Amniotic stem cell (primary cell): ENCODE measurements at regions not wholly inside any gene's neighbourhood (a gene's known extent, or its start where the extent isn't known, plus 50 kb on each side); places are given as distances from the start of the nearest gene placed in this dataset.

Experiments
- DNase-seq: peaks from one replicate; lab custom pipeline; 2025; lab: John Stamatoyannopoulos, UW

- DNase-seq = no peak
These were observed 100.5 kb downstream of the AASDH start for GRCh38 chr4:56286763-56287162.

- DNase-seq = no peak
These were observed 103.9 kb downstream of the AASDH start for GRCh38 chr4:56283375-56283774.

DNA sequence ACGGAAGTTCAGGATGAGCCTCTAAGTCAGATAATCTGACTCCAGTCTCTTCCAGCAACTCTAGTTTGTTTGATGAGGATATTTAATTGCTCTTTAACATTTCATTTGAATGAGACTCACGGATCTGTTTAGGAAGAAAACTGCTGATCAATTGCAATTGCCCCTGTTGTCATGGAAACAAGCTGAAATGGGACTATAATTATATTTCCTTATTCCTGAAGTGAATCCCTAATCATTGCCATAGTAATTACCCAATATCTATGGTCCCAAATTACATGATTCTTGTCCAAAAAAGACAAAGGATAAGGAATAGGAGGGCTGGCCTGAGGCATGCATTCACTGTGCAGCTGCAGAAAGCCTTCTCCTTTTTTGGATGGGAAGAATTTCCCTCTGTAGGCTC lies 105.3 kb downstream of the AASDH start:
- DNase-seq = no peak

GRCh38 chr4:56276547-56276946 lies 110.7 kb downstream of the AASDH start:
- DNase-seq = no peak

GRCh38 chr4:56273391-56273790 lies 113.9 kb downstream of the AASDH start:
- DNase-seq = no peak

DNA sequence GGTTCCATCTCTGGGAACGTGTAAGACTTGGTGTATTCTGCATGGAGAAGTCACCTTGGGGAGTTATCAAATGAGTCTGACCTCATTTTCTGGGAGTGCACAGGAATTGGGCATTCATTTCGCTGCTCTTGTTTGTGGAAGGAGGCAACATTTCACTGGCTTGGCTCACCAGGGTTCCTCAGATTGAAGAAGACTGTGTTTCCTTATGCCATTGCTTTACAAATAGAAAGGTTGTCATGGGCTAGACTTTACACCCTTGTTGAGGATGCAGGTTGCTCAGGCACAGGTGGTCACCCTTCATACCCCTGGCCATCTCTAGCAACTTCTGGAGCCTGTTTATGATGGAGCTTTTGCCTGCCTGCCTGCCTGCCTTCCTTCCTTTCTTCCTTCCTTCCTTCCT lies 114.4 kb downstream of the AASDH start:
- no peak for DNase-seq

- no peak for DNase-seq
These were observed 115.3 kb downstream of the AASDH start for GRCh38 chr4:56272003-56272402.

DNA sequence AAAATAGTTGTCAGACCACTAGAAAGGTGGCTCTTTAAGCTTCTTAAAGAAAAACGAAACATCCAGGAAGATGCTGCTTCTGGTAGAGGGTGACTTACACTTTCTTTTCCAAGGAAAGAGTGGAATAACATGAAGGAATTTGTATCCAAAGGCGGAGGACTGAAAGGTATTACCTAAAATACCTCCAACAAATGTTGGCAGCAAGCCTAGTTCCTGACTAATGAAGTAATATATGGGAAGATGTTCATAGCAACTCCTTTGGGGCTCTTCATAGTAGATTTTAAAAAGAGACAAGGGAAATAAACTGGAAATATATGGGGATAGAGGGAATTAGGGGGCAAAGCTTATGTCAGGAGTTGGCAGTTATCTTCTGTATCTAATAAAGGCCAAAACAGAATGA lies 116.2 kb downstream of the AASDH start:
- no peak for DNase-seq

DNA sequence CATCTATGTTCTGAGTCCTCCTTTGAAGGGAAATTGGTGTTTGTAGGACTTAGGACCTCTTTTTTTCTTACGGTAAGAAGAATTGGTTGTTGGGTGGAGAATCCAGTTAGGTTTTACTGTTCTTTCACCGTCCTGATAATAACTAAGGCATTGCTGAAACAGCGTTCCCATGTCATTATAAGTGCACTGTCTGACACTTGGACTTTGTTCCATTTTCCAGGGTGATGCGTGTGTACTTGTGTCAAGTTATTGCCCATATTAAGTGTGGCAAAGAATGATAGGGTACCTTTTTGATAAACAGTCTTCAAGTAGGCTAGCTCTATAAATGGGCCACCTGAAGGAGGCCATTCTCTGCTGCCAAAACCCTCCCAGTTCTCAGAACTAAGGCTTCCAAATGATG lies 119.7 kb downstream of the AASDH start:
- no peak for DNase-seq

- no peak for DNase-seq
These were observed 122.4 kb downstream of the AASDH start for GRCh38 chr4:56264873-56265272.

- no peak for DNase-seq
These were observed 126.3 kb downstream of the AASDH start for GRCh38 chr4:56261027-56261426.

DNA sequence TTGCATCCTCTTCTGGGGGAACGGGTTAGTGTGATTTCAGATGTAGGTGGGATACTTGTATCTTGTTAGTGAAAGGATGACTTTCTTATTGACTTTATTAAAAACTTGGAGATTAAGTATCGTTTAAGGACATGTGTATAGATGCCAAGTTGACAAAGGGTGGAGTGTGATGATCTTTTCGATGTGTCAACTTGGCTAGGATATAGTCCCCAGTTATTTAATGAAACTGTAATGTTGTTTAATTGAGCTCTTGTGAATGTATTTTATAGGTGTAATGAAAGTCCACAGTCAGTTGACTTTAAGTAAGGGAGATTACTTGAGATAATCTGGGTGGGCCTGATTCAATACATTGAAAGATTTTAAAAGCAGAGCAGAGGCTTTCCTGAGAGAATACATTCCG lies 127.0 kb downstream of the AASDH start:
- no peak for DNase-seq

DNA sequence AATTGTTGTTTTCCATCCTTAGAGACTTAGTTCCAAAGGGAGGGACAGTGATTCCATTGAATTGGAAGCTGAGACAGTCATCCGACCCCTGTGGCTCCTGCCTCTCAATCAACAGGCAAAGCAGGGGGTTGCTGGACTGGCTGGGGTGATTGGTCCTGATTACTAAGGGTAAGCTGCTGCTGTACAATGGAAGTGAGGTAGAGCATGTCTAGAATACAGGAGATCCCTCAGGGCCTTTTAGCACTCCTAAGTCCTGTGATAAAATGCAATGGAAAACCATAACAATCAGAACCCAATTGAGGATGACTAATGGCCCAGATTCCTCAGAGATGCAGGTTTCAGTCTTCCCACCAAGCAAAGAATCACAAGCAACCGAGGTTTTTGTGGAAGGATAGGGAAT lies 127.6 kb downstream of the AASDH start:
- DNase-seq = no peak

GRCh38 chr4:56255820-56256219 lies 131.5 kb downstream of the AASDH start:
- DNase-seq = no peak

GRCh38 chr4:56253666-56254305 lies 133.5 kb downstream of the AASDH start:
- no peak for DNase-seq

GRCh38 chr4:56252561-56253152 lies 134.6 kb downstream of the AASDH start:
- no peak for DNase-seq

DNA sequence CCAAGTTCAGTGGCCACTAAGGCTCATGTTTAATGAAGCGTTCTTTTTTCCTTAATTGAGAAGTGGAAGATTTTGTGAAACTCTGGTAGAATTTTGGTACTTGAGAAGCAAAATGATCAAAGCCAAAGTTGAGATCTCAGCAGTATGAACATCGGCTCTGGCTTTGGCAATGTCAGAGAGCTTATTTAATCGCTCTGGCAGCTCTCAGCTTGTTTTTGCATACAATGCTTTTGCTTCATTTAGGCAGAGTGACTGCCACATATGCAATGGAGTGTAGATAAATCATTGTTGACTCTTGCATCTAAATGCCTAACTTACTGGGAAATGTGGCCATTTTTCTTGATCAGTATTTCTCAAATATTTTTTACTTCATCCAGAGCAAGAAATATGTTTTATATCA lies 135.7 kb downstream of the AASDH start:
- no peak for DNase-seq

- no peak for DNase-seq
These were observed 136.5 kb downstream of the AASDH start for GRCh38 chr4:56250776-56251175.

DNA sequence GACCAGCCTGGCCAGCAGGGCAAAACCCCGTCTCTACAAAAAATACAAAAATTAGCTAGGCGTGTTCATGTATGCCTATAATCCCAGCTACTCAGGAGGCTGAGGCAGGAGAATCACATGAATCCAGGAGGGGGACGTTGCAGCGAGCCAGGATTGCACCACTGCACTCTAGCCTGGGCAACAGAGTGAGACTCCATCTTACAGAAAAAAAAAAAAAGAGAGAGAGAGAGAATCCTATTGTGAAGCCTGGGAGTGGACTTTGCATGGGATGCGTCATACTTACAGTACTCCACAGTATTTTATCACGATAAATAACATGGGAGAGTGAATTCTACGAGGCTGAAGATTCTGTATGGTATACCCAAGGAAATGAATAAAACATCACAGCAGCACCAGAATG lies 139.6 kb downstream of the AASDH start:
- no peak for DNase-seq

DNA sequence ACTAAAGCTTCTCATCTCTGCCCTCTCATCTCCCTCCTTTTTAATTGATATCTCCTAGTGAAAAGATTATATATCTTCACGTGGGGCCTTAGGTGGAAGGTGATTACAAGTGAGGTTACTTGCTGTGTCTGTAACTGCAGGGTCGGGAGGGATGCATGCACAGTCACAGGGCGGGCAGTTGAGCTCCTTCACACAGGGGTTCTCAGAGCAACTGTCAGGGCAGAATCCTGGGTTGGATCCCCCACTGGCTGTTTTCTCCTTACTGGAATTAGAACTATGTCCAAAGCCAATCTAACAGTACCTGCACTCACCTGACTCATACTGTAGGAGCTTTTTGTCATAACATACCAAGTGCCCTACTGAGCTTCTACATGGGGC lies 141.1 kb downstream of the AASDH start:
- no peak for DNase-seq

DNA sequence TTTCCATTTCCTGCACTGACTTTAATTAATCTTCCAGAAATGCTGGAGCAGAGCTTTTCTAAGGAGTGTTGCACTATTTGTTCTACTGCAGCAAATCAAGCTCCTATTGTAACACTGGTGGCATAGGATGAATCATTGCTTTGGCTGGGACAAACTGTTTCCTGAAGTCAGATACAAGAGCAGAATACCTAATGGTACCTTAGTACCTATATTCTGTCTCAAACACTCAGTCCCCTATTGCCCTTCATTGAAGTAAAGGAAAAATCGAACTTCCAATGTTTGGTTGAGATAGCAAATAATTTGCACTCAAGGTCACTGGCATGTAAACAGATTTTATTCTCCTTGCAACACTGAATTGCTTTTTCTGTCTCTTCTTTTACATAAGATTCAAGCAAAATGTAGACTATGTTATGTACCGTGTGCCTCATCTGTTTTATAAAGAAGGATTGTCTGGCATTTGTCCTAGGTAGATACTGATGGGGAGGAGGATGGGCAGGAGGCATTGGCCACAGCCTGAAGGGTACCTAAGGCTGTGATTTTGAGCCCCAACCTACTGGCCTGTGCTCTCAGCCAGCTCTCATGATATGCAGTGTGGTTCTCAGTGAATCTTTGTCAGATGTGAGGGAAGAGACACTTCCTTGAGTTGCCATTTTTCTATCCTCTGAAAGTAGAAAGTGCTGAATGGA lies 141.6 kb downstream of the AASDH start:
- no peak for DNase-seq

DNA sequence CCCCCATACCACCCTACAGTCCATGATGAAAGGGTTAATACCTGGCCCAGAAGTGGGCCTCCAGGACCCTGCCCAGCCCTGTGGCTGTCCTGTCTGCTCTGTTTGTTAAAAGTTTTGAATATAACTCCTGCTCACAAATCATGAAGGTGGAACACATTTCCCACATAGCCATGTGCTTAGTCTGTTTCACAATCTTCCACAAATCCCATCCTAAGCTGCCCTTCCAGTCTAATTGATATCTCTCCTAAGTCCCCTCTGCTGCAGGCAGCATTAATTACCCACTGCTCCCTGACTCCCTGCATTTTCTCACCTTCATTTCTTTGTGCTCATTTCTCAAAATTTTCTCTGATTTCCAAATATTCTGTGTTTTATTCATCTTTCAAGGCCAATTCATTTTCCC lies 142.6 kb downstream of the AASDH start:
- DNase-seq = no peak

- DNase-seq = no peak
These were observed 144.2 kb downstream of the AASDH start for GRCh38 chr4:56243107-56243506.

GRCh38 chr4:56241500-56241899 lies 145.8 kb downstream of the AASDH start:
- no peak for DNase-seq
